ENCODE measurements at regions not wholly inside any gene's neighbourhood (a gene's known extent, or its start where the extent isn't known, plus 50 kb on each side); places are given as distances from the start of the nearest gene placed in this dataset.

- Histone ChIP-seq H4K20me1 (ENCODE audit: control insufficient read depth, insufficient read depth, insufficient read length) (no peaks in the 10 kb centered on the region), H2AK5ac (ENCODE audit: insufficient read length, low read length) (no peak overlapping the region), H4K8ac (replicated peaks; ENCODE audit: insufficient read length, low read depth, low read length) (no peak overlapping the region), H2BK12ac (ENCODE audit: insufficient read length, low read depth, low read length) (no peak overlapping the region), H3K14ac (ENCODE audit: insufficient read depth, low read length) (no peak overlapping the region), H3K9me3 (ENCODE audit: control insufficient read depth, low read depth, low read length) (no peaks in the 10 kb centered on the region), H2BK15ac (ENCODE audit: low read depth, low read length) (peak overlapping the region; percentile 33; the same call in 1 of the 2 replicates), H3K23me2 (ENCODE audit: insufficient read length, low read depth, low read length, poor library complexity, severe bottlenecking) (no peaks in the 10 kb centered on the region), H3K23ac (ENCODE audit: insufficient read length, low read depth, low read length) (no peak overlapping the region), H3K79me1 (ENCODE audit: insufficient read depth, low read depth, low read length, poor library complexity, severe bottlenecking) (no peaks in the 10 kb centered on the region), H3K4ac (ENCODE audit: low read depth, low read length) (no peak overlapping the region), H2BK5ac (ENCODE audit: insufficient read length, low read length) (no peak overlapping the region), H4K91ac (ENCODE audit: insufficient read length, low read depth, low read length) (no peak overlapping the region), H3K56ac (ENCODE audit: insufficient read length, low read depth, low read length) (no peak overlapping the region), H3K18ac (ENCODE audit: insufficient read length, low read depth, low read length) (no peak overlapping the region), H3K4me1 (ENCODE audit: insufficient read depth, low read length) (peaks cover 13% of the 10 kb centered on the region; the same call in 1 of the 2 replicates), H3K9ac (ENCODE audit: extremely low read depth, insufficient read length, low read length) (no peak overlapping the region), H3K27me3 (ENCODE audit: insufficient read depth, low read length) (no peaks in the 10 kb centered on the region; the same call in 1 of the 2 replicates), H3K4me2 (ENCODE audit: insufficient read depth, insufficient read length, low read length) (no peak overlapping the region), H2BK20ac (ENCODE audit: low read depth, low read length, poor library complexity, severe bottlenecking) (no peak overlapping the region), H3K27ac (ENCODE audit: insufficient read length, low read depth, low read length) (no peak overlapping the region), H2BK120ac (ENCODE audit: low read depth, low read length, poor library complexity, severe bottlenecking) (no peak overlapping the region), H3K79me2 (ENCODE audit: insufficient read depth, low read length) (no peaks in the 10 kb centered on the region), H4K5ac (ENCODE audit: insufficient read length, low read depth, low read length) (no peak overlapping the region), H2AFZ (ENCODE audit: low read length) (no peak overlapping the region), H3T11ph (ENCODE audit: low read length) (no peak overlapping the region)
- peaks cover 44 to 49% of the 10 kb centered on the region in 2 experiments for H3K4me1 Mint-ChIP-seq
- DNase-seq: no peak
- H3K9me3 Mint-ChIP-seq: peaks cover 62 to 71% of the 10 kb centered on the region in 2 experiments
- peaks cover 12% of the 10 kb centered on the region for H3K27me3 Mint-ChIP-seq (ENCODE audit: low read depth)
- TF ChIP-seq CTCF (conservative IDR thresholded peaks at IDR 0.05): no peak
- no peak overlapping the region for H3K27ac Mint-ChIP-seq
- no peak overlapping the region for H3K4me3 Mint-ChIP-seq
- H3K36me3 Mint-ChIP-seq (ENCODE audit: insufficient read depth in 1 of 3, low read depth in 3 of 3): peaks cover 0 to 2% (median 0%) of the 10 kb centered on the region in 3 experiments; a peak in 3 of 7 replicates
- no CpG with 5 or more reads among the region's 10 CpGs for WGBS (ENCODE audit: extremely low coverage, insufficient read length, low lambda C conversion rate)
Observed at GRCh38 chrX:39899059-39899458, 198.7 kb downstream of the BCOR start.

Measured in H9 (cell line).